ENCODE measurements at regions not wholly inside any gene's neighbourhood (a gene's known extent, or its start where the extent isn't known, plus 50 kb on each side); places are given as distances from the start of the nearest gene placed in this dataset.

DNA sequence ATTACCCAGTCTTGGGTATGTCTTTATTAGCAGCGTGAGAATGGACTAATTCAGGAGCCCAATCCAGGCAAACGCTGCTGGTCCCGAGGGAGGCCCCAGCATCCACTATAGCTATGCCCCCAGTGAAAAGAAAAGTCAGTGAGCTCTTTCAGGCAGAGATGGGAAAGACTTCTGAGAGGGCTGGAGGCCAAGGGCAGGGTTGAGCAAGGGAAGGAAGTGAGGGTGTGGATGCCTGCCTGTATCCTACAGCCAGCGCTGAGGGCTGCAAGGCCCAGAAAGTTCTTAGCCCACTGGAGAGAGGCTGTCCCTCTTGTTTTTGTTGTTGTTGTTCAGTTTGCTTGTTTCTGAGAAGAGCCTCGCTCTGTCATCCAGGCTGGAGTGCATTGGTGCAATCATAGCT lies 261.6 kb downstream of the ZEB1 start:
- DNase-seq: no peak

Measured in 8988T (cell line).